ENCODE measurements at regions not wholly inside any gene's neighbourhood (a gene's known extent, or its start where the extent isn't known, plus 50 kb on each side); places are given as distances from the start of the nearest gene placed in this dataset.

- TF ChIP-seq CTCF (IDR thresholded peaks at IDR 0.05) (no peak), ZFX (IDR thresholded peaks at IDR 0.05; ENCODE audit: borderline replicate concordance) (no peak)
Observed at GRCh38 chr5:164801910-164802309, 1296.5 kb downstream of the MAT2B start.
